Esophagus muscularis mucosa (tissue), 2 donors: ENCODE measurements at regions not wholly inside any gene's neighbourhood (a gene's known extent, or its start where the extent isn't known, plus 50 kb on each side); places are given as distances from the start of the nearest gene placed in this dataset.

Source experiments
- EP300 ChIP-seq: sonication (generic); formaldehyde crosslinking; IDR thresholded peaks from one replicate; pipeline ENCODE4 v1.6.1; 2017; ENCODE audit warnings: antibody characterized with exemption
- POLR2A ChIP-seq: fragments of 450-650 bp; IDR thresholded peaks from one replicate; pipeline ENCODE4 v1.6.1; 2017; ENCODE audit warnings: antibody characterized with exemption, moderate library complexity, mild to moderate bottlenecking, low read depth

DNA sequence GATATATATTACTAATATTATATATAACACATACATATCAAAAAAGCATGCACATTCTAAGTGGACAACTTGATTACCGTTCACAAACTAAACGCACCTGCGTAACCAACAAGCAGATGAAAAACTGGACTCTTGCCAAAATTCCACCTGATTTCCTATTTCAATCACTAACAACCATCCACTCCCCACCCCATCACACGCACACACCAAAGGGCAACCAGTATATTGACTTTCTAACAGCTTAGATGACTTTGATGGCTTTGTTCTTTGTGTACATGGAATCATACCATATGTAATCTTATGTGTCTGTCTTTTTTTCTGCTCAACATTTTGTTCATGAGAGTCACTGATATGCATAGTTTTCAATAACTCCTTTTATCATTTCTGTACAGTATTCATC lies 496.8 kb upstream of the ARRDC4 start:
- TF ChIP-seq POLR2A = no peak
- TF ChIP-seq EP300 = no peak
